Sigmoid colon (tissue), 6 donors: ENCODE measurements at regions not wholly inside any gene's neighbourhood (a gene's known extent, or its start where the extent isn't known, plus 50 kb on each side); places are given as distances from the start of the nearest gene placed in this dataset.
A peak's percentile ranks its signal among the peaks of the same experiment; 100 is the strongest.

Experiments used
- DNase-seq: peaks from one replicate; pipeline ENCODE4 v3.0.0-alpha.2; 2019
- H3K27ac ChIP-seq, 4 donors: fragments of 200-600 bp; sonication (generic); one replicate each; pipeline ENCODE4 v1.5.1; 2016 to 2019; ENCODE audit warnings: mild to moderate bottlenecking in 1 of 4
- H3K27me3 ChIP-seq, 3 donors: fragments of 200-600 bp; sonication (generic); one replicate each; pipeline ENCODE4 v1.5.1; 2019; ENCODE audit warnings: mild to moderate bottlenecking in 1 of 3
- H3K36me3 ChIP-seq, 4 donors: fragments of 200-600 bp; sonication (generic); one replicate each; pipeline ENCODE4 v1.5.1; 2016 to 2019
- H3K4me1 ChIP-seq, 4 donors: fragments of 200-600 bp; sonication (generic); one replicate each; pipeline ENCODE4 v1.5.1; 2017 to 2019
- H3K4me3 ChIP-seq, 4 donors: fragments of 200-600 bp; sonication (generic); one replicate each; pipeline ENCODE4 v1.5.1; 2017 to 2019; ENCODE audit warnings: mild to moderate bottlenecking in 2 of 4, moderate library complexity in 1 of 4
- H3K9me3 ChIP-seq, 4 donors: fragments of 200-600 bp in 3 of 4; sonication (generic) in 3 of 4; one replicate each; pipeline versions ENCODE4 v1.5.1 to v1.6.1; 2013 to 2019
- CTCF ChIP-seq, 4 experiments: fragments of 450-650 bp in 3 of 4; fragments of 200-600 bp in 1 of 4; IDR thresholded peaks; one replicate each; pipeline ENCODE4 v1.5.1; 2016 to 2019; ENCODE audit warnings: antibody characterized with exemption in 4 of 4, mild to moderate bottlenecking in 3 of 4, moderate library complexity in 2 of 4
- EP300 ChIP-seq, 4 donors: sonication (generic); formaldehyde crosslinking; IDR thresholded peaks; one replicate each; pipeline ENCODE4 v1.6.1; 2017; ENCODE audit warnings: antibody characterized with exemption in 4 of 4
- POLR2A ChIP-seq, 2 donors: fragments of 450-650 bp; IDR thresholded peaks; one replicate each; pipeline ENCODE4 v1.6.1; 2016; ENCODE audit warnings: antibody characterized with exemption in 2 of 2, mild to moderate bottlenecking in 2 of 2, moderate library complexity in 2 of 2
- POLR2AphosphoS5 ChIP-seq, 4 donors: sonication (generic); formaldehyde crosslinking; IDR thresholded peaks; one replicate each; pipeline ENCODE4 v1.6.1; 2017; ENCODE audit warnings: antibody characterized with exemption in 4 of 4
- WGBS, 2 donors: extraction: QIAGEN DNeasy Blood & Tissue Kit; methylation state at CpG; one replicate each; pipeline ENCODE4 v1.1.7; 2013; 5-methylcytosine and 5-hydroxymethylcytosine counted together
- intact Hi-C: fragments of 100-400 bp; cut with DNase I; formaldehyde crosslinking; loops from one replicate; pipeline ENCODE4 v1.15.1; 2023
- donor health status: healthy with polysubstance abuse.
- donor health status: healthy.

GRCh38 chr17:13329421-13329820 lies 272.3 kb downstream of the HS3ST3A1 start:
- no peaks in the 10 kb centered on the region for H3K27me3 ChIP-seq
- intact Hi-C loops = no loop called here
- H3K4me1 ChIP-seq = no peaks in the 10 kb centered on the region
- no peak overlapping the region for H3K4me3 ChIP-seq
- H3K27ac ChIP-seq = no peak overlapping the region
- TF ChIP-seq EP300 (IDR thresholded peaks at IDR 0.05) = no peak
- no peak for TF ChIP-seq POLR2A (IDR thresholded peaks at IDR 0.05)
- no peak for TF ChIP-seq CTCF (IDR thresholded peaks at IDR 0.05)
- no peak for TF ChIP-seq POLR2AphosphoS5 (IDR thresholded peaks at IDR 0.05)
- H3K9me3 ChIP-seq = no peaks in the 10 kb centered on the region
- DNase-seq = no peak
- H3K36me3 ChIP-seq = no peaks in the 10 kb centered on the region
- 93 to 95% methylated on average over 3 of the region's 3 CpGs for WGBS, 2 donors

- TF ChIP-seq POLR2A (IDR thresholded peaks at IDR 0.05) (no peak), EP300 (IDR thresholded peaks at IDR 0.05) (no peak), POLR2AphosphoS5 (IDR thresholded peaks at IDR 0.05) (no peak), CTCF (IDR thresholded peaks at IDR 0.05) (no peak)
- Histone ChIP-seq H3K4me1 (no peaks in the 10 kb centered on the region), H3K27me3 (no peaks in the 10 kb centered on the region), H3K4me3 (no peak overlapping the region), H3K36me3 (no peaks in the 10 kb centered on the region), H3K9me3 (no peaks in the 10 kb centered on the region), H3K27ac (no peak overlapping the region)
- intact Hi-C loops = no loop called here
- no peak for DNase-seq
These were observed 277.7 kb downstream of the HS3ST3A1 start for GRCh38 chr17:13323990-13324389.

DNA sequence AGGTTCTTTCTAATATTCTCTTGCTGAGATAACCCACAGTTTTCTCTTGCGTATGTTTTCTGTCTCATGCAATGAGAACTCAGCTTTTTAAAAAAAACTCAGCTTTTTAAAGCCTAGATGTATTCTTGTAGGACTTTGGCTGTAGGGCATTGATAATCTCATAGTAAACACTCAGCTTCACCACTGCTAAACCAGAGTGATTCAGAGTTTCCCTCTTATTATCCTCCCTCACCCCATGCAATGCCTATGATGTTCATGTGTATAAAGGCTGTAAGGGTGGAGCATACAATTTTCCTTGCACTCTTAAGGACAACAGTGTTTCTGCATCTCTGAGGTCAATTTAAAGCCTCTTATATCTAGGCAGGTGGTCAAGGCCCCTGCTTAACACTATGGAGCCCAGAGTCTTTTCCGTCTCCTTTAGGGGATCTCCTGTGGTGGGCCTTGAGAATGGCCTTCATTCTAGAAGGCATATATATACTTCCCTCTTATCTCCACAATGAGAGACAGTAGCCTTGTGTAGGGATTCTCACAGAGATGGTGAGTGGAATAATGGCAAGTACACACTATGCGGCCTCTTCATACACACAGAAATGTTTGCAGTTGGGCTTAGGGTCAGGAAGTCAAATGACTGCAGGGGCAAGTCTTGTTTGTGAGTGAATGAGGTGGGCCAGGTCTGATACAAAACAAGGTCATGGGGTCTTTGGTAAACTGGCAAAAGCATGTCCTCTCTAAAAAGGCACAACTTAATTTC lies 279.6 kb downstream of the HS3ST3A1 start:
- no peaks in the 10 kb centered on the region for H3K9me3 ChIP-seq
- no peaks in the 10 kb centered on the region for H3K4me1 ChIP-seq
- H3K36me3 ChIP-seq = no peaks in the 10 kb centered on the region
- 95% methylated on average over 3 of the region's 3 CpGs for WGBS, 2 donors
- H3K4me3 ChIP-seq = no peak overlapping the region
- DNase-seq = no peak
- intact Hi-C loops = no loop called here
- TF ChIP-seq EP300 (IDR thresholded peaks at IDR 0.05) (no peak), POLR2AphosphoS5 (IDR thresholded peaks at IDR 0.05) (no peak)
- H3K27ac ChIP-seq = no peak overlapping the region
- H3K27me3 ChIP-seq = no peaks in the 10 kb centered on the region

- TF ChIP-seq EP300 (IDR thresholded peaks at IDR 0.05) (no peak), POLR2A (IDR thresholded peaks at IDR 0.05) (no peak), CTCF (IDR thresholded peaks at IDR 0.05) (no peak), POLR2AphosphoS5 (IDR thresholded peaks at IDR 0.05) (no peak)
- 70 to 73% methylated on average over 5 of the region's 5 CpGs for WGBS, 2 donors
- intact Hi-C loops = no loop called here
These were observed 281.5 kb downstream of the HS3ST3A1 start for GRCh38 chr17:13320046-13320785.

GRCh38 chr17:13316657-13317056 lies 285.1 kb downstream of the HS3ST3A1 start:
- Histone ChIP-seq H3K9me3 (no peaks in the 10 kb centered on the region), H3K27ac (no peak overlapping the region), H3K4me1 (no peaks in the 10 kb centered on the region), H3K4me3 (no peak overlapping the region), H3K27me3 (no peaks in the 10 kb centered on the region), H3K36me3 (no peaks in the 10 kb centered on the region)
- DNase-seq = no peak
- TF ChIP-seq POLR2A (IDR thresholded peaks at IDR 0.05) (no peak), POLR2AphosphoS5 (IDR thresholded peaks at IDR 0.05) (no peak), CTCF (IDR thresholded peaks at IDR 0.05) (no peak), EP300 (IDR thresholded peaks at IDR 0.05) (no peak)
- intact Hi-C loops = no loop called here
- 95 to 98% methylated on average over 1 of the region's 1 CpG for WGBS, 2 donors

More at GRCh38 chr17:13320046-13320785, 281.5 kb downstream of the HS3ST3A1 start:
- no peaks in the 10 kb centered on the region for H3K9me3 ChIP-seq
- H3K4me3 ChIP-seq = no peak overlapping the region
- peak overlapping the region in 1 of 4 donors; percentile 8 for H3K27ac ChIP-seq
- H3K27me3 ChIP-seq = no peaks in the 10 kb centered on the region
- no peaks in the 10 kb centered on the region for H3K4me1 ChIP-seq
- H3K36me3 ChIP-seq = no peaks in the 10 kb centered on the region
- DNase-seq = no peak
